Transverse colon (tissue), 4 donors: ENCODE measurements at regions not wholly inside any gene's neighbourhood (a gene's known extent, or its start where the extent isn't known, plus 50 kb on each side); places are given as distances from the start of the nearest gene placed in this dataset.

Source experiments
- DNase-seq: peaks from one replicate; pipeline ENCODE4 v3.0.0-alpha.2; 2019
- H3K27ac ChIP-seq, 4 donors: fragments of 200-600 bp; sonication (generic); 2 replicates each; pipeline ENCODE4 v1.5.1; 2016 to 2018; ENCODE audit warnings: inconsistent platforms in 4 of 4
- H3K27me3 ChIP-seq: fragments of 200-600 bp; sonication (generic); 2 replicates; pipeline ENCODE4 v1.5.1; 2017; ENCODE audit warnings: inconsistent platforms
- H3K36me3 ChIP-seq, 4 donors: fragments of 200-600 bp; sonication (generic); 2 replicates each; pipeline ENCODE4 v1.5.1; 2017 to 2019; ENCODE audit warnings: inconsistent platforms in 4 of 4
- H3K4me1 ChIP-seq, 4 donors: fragments of 200-600 bp; sonication (generic); 2 replicates each; pipeline ENCODE4 v1.5.1; 2017 to 2020; ENCODE audit warnings: inconsistent platforms in 4 of 4
- H3K4me3 ChIP-seq, 4 donors: fragments of 200-600 bp; sonication (generic); 1 replicate in 1 of 4; 2 replicates in 3 of 4; pipeline versions ENCODE4 v1.5.1 to v1.6.1; 2017 to 2019; ENCODE audit warnings: inconsistent platforms in 4 of 4
- H3K9me3 ChIP-seq, 2 donors: fragments of 200-600 bp; sonication (generic); 2 replicates each; pipeline ENCODE4 v1.5.1; 2017 to 2019; ENCODE audit warnings: inconsistent platforms in 2 of 2
- EP300 ChIP-seq: sonication (generic); formaldehyde crosslinking; IDR thresholded peaks from one replicate; pipeline ENCODE4 v1.6.1; 2017; ENCODE audit warnings: antibody characterized with exemption, low read depth
- POLR2A ChIP-seq: fragments of 450-650 bp; IDR thresholded peaks from one replicate; pipeline ENCODE4 v1.6.1; 2016; ENCODE audit warnings: antibody characterized with exemption, mild to moderate bottlenecking, moderate library complexity
- POLR2AphosphoS5 ChIP-seq, 3 donors: sonication (generic); formaldehyde crosslinking; IDR thresholded peaks; one replicate each; pipeline ENCODE4 v1.6.1; 2016; ENCODE audit warnings: antibody characterized with exemption in 3 of 3
- WGBS, 2 donors: methylation state at CpG; one replicate each; pipeline ENCODE4 v1.1.5; 2018; ENCODE audit warnings: low coverage in 1 of 2; 5-methylcytosine and 5-hydroxymethylcytosine counted together
- in situ Hi-C, 4 donors: fragments of 200-750 bp; cut with MboI; loops; one replicate each; pipeline versions ENCODE4 v1.15.0 to v1.15.1; 2017; ENCODE audit warnings: low sequenced_read_pairs in 3 of 4, low pct_ligation_motif_present in 1 of 4, low pct_unique_long_range_greater_than_20kb in 1 of 4
- intact Hi-C: fragments of 100-400 bp; cut with DNase I; formaldehyde crosslinking; loops from one replicate; pipeline ENCODE4 v1.15.1; 2023; ENCODE audit warnings: low total_unique reads
- TF ChIP-seq, protein P1 (sequence below), 5 experiments: fragments of 200-600 bp in 3 of 5; fragments of 450-650 bp in 2 of 5; sonication (generic) in 3 of 5; IDR thresholded peaks; 1 replicate in 2 of 5; 2 replicates in 3 of 5; pipeline ENCODE4 v1.5.1; 2016 to 2017; ENCODE audit warnings: antibody characterized with exemption in 5 of 5, inconsistent platforms in 3 of 5, mild to moderate bottlenecking in 2 of 5, moderate library complexity in 1 of 5

DNA sequence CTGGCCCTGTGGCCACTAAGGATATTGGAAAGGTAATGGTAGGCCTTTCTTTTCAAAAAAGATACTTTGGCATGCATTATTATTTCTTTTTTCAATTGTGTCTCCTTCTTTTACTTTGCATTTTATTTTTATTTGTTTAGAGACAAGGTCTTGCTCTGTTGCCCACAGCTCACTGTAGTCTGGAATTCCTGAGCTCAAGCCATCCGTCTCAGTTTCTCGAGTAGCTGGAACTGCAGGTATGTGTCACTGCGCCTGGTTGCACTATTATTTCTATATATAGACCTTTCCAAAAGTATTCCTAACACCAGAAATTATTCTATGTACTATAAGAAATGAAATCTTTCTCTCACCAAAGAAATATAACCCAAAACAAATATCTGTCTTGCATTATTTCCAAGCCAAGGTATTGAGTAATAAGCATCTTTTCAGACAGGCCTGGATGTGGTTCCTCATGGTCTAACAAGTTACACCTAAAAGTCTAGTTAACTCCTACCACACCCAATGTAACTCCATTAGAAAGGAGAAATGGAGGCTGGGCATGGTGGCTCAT is 500.8 kb upstream of the ANKRD30A start:
- WGBS, 2 donors: 87 to 94% methylated on average over 3 of the region's 3 CpGs
- no peaks in the 10 kb centered on the region for H3K36me3 ChIP-seq
- intact Hi-C loops (no loop called here), in situ Hi-C loops (no loop called here)
- no peaks in the 10 kb centered on the region for H3K9me3 ChIP-seq
- H3K4me3 ChIP-seq: no peak overlapping the region
- no peak overlapping the region for H3K27ac ChIP-seq
- H3K27me3 ChIP-seq: no peaks in the 10 kb centered on the region
- no peaks in the 10 kb centered on the region for H3K4me1 ChIP-seq
- DNase-seq: no peak
- TF ChIP-seq, protein P1, sequence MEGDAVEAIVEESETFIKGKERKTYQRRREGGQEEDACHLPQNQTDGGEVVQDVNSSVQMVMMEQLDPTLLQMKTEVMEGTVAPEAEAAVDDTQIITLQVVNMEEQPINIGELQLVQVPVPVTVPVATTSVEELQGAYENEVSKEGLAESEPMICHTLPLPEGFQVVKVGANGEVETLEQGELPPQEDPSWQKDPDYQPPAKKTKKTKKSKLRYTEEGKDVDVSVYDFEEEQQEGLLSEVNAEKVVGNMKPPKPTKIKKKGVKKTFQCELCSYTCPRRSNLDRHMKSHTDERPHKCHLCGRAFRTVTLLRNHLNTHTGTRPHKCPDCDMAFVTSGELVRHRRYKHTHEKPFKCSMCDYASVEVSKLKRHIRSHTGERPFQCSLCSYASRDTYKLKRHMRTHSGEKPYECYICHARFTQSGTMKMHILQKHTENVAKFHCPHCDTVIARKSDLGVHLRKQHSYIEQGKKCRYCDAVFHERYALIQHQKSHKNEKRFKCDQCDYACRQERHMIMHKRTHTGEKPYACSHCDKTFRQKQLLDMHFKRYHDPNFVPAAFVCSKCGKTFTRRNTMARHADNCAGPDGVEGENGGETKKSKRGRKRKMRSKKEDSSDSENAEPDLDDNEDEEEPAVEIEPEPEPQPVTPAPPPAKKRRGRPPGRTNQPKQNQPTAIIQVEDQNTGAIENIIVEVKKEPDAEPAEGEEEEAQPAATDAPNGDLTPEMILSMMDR (IDR thresholded peaks at IDR 0.05): no peak
- no peak for TF ChIP-seq POLR2AphosphoS5 (IDR thresholded peaks at IDR 0.05)
- TF ChIP-seq POLR2A: no peak
- no peak for TF ChIP-seq EP300

DNA sequence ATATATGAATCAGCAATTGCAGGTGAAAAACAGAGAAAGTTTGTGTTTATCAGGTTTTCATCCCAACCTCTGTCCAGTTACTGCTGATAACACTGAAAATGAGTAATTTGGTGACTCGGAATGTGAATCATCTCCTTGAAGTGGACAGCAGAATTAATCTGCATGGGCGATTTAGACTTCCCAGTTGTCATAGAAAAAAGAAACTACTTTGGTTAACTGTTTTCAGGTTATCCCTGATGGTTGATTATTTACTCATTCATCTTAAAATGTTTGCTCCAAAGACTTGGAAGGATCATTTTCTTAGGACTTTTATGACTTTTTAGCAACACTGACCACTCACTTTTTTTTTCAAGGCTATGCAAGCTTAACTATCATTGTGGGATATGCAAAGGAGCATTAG is 504.1 kb upstream of the ANKRD30A start:
- H3K4me3 ChIP-seq: no peak overlapping the region
- intact Hi-C loops: no loop called here
- no peaks in the 10 kb centered on the region for H3K9me3 ChIP-seq
- H3K27me3 ChIP-seq: no peaks in the 10 kb centered on the region
- no peaks in the 10 kb centered on the region for H3K4me1 ChIP-seq
- in situ Hi-C loops: no loop called here
- no peak for DNase-seq
- H3K36me3 ChIP-seq: no peaks in the 10 kb centered on the region
- H3K27ac ChIP-seq: no peak overlapping the region
- 45 to 64% methylated on average over 2 of the region's 2 CpGs for WGBS, 2 donors
- TF ChIP-seq, protein P1 (IDR thresholded peaks at IDR 0.05): no peak
- TF ChIP-seq POLR2A: no peak
- no peak for TF ChIP-seq EP300
- TF ChIP-seq POLR2AphosphoS5 (IDR thresholded peaks at IDR 0.05): no peak

GRCh38 chr10:36612436-36612835 is 513.0 kb upstream of the ANKRD30A start:
- in situ Hi-C loops (no loop called here), intact Hi-C loops (no loop called here)
- Histone ChIP-seq H3K27me3 (no peaks in the 10 kb centered on the region), H3K36me3 (no peaks in the 10 kb centered on the region), H3K9me3 (no peaks in the 10 kb centered on the region), H3K4me3 (no peak overlapping the region), H3K27ac (no peak overlapping the region), H3K4me1 (no peaks in the 10 kb centered on the region)
- 96% methylated on average over 4 of the region's 4 CpGs; no CpG with 5 or more reads in 1 of the 2 donors for WGBS, 2 donors
- no peak for DNase-seq
- no peak for TF ChIP-seq EP300

- Histone ChIP-seq H3K36me3 (no peaks in the 10 kb centered on the region), H3K9me3 (peaks cover 0 to 3% of the 10 kb centered on the region in 2 donors), H3K27me3 (no peaks in the 10 kb centered on the region), H3K4me3 (no peak overlapping the region), H3K27ac (no peak overlapping the region), H3K4me1 (no peaks in the 10 kb centered on the region)
- intact Hi-C loops (no loop called here), in situ Hi-C loops (no loop called here)
- 71 to 79% methylated on average over 4 of the region's 4 CpGs for WGBS, 2 donors
- DNase-seq: no peak
- TF ChIP-seq, protein P1 (IDR thresholded peaks at IDR 0.05): no peak
- TF ChIP-seq POLR2AphosphoS5 (IDR thresholded peaks at IDR 0.05) (no peak), EP300 (no peak), POLR2A (no peak)
These were observed 516.5 kb upstream of the ANKRD30A start for GRCh38 chr10:36608866-36609265.

GRCh38 chr10:36608251-36608650 is 517.1 kb upstream of the ANKRD30A start:
- Histone ChIP-seq H3K36me3 (no peaks in the 10 kb centered on the region), H3K9me3 (peaks cover 0 to 3% of the 10 kb centered on the region in 2 donors), H3K4me3 (no peak overlapping the region), H3K27me3 (no peaks in the 10 kb centered on the region), H3K27ac (no peak overlapping the region), H3K4me1 (no peaks in the 10 kb centered on the region)
- intact Hi-C loops (no loop called here), in situ Hi-C loops (no loop called here)
- TF ChIP-seq POLR2AphosphoS5 (IDR thresholded peaks at IDR 0.05): no peak
- TF ChIP-seq, protein P1 (IDR thresholded peaks at IDR 0.05): no peak
- no peak for TF ChIP-seq EP300
- TF ChIP-seq POLR2A: no peak
- 56 to 73% methylated on average over 1 of the region's 1 CpG for WGBS, 2 donors
- DNase-seq: no peak
